Liver (tissue), 3 donors: ENCODE measurements at regions not wholly inside any gene's neighbourhood (a gene's known extent, or its start where the extent isn't known, plus 50 kb on each side); places are given as distances from the start of the nearest gene placed in this dataset.

Experiments
- ATF3 ChIP-seq: IDR thresholded peaks from 2 replicates; pipeline ENCODE4 v1.6.1; 2016; ENCODE audit warnings: antibody characterized with exemption
- CTCF ChIP-seq: fragments of 150-350 bp; IDR thresholded peaks from 2 replicates; pipeline ENCODE4 v1.5.1; 2017; ENCODE audit warnings: improper control_type of control experiment, low read depth, low read length; ENCODE audit not compliant: missing input control
- EGR1 ChIP-seq, 2 donors: IDR thresholded peaks; 2 replicates each; pipeline ENCODE4 v1.6.1; 2016 to 2018; ENCODE audit warnings: antibody characterized with exemption in 2 of 2, low read depth in 2 of 2
- JUND ChIP-seq, 2 donors: IDR thresholded peaks; 2 replicates each; pipeline ENCODE4 v1.6.1; 2016; ENCODE audit warnings: antibody characterized with exemption in 2 of 2
- MAX ChIP-seq: IDR thresholded peaks from 2 replicates; pipeline ENCODE4 v1.6.1; 2016; ENCODE audit warnings: antibody characterized with exemption
- REST ChIP-seq: IDR thresholded peaks from 2 replicates; pipeline ENCODE4 v1.6.1; 2016; ENCODE audit warnings: antibody characterized with exemption, mild to moderate bottlenecking
- SP1 ChIP-seq: IDR thresholded peaks from 2 replicates; pipeline ENCODE4 v1.6.1; 2018; ENCODE audit warnings: antibody characterized with exemption, mild to moderate bottlenecking
- YY1 ChIP-seq: IDR thresholded peaks from 2 replicates; pipeline ENCODE4 v1.6.1; 2016; ENCODE audit warnings: antibody characterized with exemption, mild to moderate bottlenecking
- ZBTB33 ChIP-seq: IDR thresholded peaks from 2 replicates; pipeline ENCODE4 v1.6.1; 2016; ENCODE audit warnings: antibody characterized with exemption
- donor health status: healthy.
- donor health status: healthy.

- TF ChIP-seq SP1, result no peak
- no peak for TF ChIP-seq CTCF
- TF ChIP-seq EGR1 (IDR thresholded peaks at IDR 0.05; ENCODE audit: low read depth in 2 of 2), result no peak
- TF ChIP-seq YY1, result no peak
- TF ChIP-seq ATF3, result no peak
- no peak for TF ChIP-seq REST
- TF ChIP-seq JUND (IDR thresholded peaks at IDR 0.05), result no peak
- TF ChIP-seq MAX, result no peak
- TF ChIP-seq ZBTB33, result no peak
Measured at GRCh38 chr6:134493789-134494188, 175.9 kb upstream of the SGK1 start.
